AG04449 (cell line): ENCODE measurements at regions not wholly inside any gene's neighbourhood (a gene's known extent, or its start where the extent isn't known, plus 50 kb on each side); places are given as distances from the start of the nearest gene placed in this dataset.

Experiments used
- CTCF ChIA-PET: fragments of 350-600 bp; formaldehyde crosslinking; extraction: SDS; loops from one replicate; lab custom pipeline; 2021; ENCODE audit warnings: antibody characterized with exemption; lab: Yijun Ruan, JAX
- POLR2A ChIA-PET: fragments of 400-600, 350-600 bp; formaldehyde crosslinking; extraction: SDS; loops from one replicate; lab custom pipeline; 2020; ENCODE audit warnings: antibody characterized with exemption, inconsistent platforms; lab: Yijun Ruan, JAX
- DNase-seq: peaks from one replicate; pipeline ENCODE4 v3.0.0-alpha.2; 2010; ENCODE audit warnings: low read depth, low spot score
- H3K4me3 ChIP-seq: 2 replicates; pipeline ENCODE4 v1.5.1; 2011; ENCODE audit warnings: low read depth, mild to moderate bottlenecking, control low read depth, low read length
- TF ChIP-seq, protein P1 (sequence below): IDR thresholded peaks from one replicate; pipeline ENCODE4 v1.5.1; 2011; ENCODE audit warnings: mild to moderate bottlenecking, moderate library complexity, low read length, control low read depth, inconsistent platforms; ENCODE audit not compliant: insufficient read depth; ENCODE audit errors: missing control alignments

DNA sequence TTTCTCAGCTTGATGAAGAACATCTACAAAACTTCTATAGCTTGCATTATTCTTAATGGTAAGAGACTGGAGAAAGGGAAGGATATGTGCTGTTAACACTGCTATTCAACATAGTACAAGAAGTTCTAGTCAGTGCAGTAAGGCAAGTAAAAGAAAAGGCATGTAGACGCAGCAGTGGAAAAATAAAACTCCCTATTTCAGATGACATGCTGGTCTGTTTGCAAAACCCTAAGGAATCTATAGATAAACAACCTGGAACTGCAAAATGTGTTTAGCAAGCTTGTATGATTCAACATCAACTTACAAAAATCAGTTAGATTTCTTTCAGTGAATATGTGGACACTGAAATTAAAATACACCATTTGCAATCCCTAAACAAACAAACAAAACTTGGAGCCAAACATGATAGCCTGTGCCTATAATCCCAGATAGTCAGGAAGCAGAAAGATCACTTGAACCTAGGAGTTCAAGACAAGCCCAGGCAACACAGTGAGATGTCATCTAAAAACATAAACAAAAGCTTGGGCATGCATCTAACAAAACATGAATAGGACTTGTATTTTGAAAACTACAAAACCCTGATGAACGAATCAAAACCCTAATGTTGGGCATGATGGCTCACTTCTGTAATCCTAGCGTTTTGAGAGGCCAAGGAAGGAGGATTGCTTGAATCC, 293.6 kb upstream of the RGS6 start:
- H3K4me3 ChIP-seq: no peak overlapping the region
- ChIA-PET CTCF (interaction anchor here (1.4 to 1.8 kb wide), 2 partner anchors 15 to 114 kb away, joined by 3 to 5 read pairs; no protein-coding TSS in a partner anchor), POLR2A (interaction anchor here (0.7 kb wide), 1 partner anchor 94 kb away, joined by 3 read pairs; no protein-coding TSS in a partner anchor)
- peak; percentile 54 for DNase-seq
- TF ChIP-seq, protein P1, sequence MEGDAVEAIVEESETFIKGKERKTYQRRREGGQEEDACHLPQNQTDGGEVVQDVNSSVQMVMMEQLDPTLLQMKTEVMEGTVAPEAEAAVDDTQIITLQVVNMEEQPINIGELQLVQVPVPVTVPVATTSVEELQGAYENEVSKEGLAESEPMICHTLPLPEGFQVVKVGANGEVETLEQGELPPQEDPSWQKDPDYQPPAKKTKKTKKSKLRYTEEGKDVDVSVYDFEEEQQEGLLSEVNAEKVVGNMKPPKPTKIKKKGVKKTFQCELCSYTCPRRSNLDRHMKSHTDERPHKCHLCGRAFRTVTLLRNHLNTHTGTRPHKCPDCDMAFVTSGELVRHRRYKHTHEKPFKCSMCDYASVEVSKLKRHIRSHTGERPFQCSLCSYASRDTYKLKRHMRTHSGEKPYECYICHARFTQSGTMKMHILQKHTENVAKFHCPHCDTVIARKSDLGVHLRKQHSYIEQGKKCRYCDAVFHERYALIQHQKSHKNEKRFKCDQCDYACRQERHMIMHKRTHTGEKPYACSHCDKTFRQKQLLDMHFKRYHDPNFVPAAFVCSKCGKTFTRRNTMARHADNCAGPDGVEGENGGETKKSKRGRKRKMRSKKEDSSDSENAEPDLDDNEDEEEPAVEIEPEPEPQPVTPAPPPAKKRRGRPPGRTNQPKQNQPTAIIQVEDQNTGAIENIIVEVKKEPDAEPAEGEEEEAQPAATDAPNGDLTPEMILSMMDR: no peak

- H3K4me3 ChIP-seq: no peak overlapping the region
- TF ChIP-seq, protein P1: no peak
- DNase-seq: no peak
- POLR2A ChIA-PET: no interaction called here
- CTCF ChIA-PET: no interaction called here
These were observed 289.5 kb upstream of the RGS6 start for GRCh38 chr14:71642715-71643114.

- no peak overlapping the region for H3K4me3 ChIP-seq
- ChIA-PET POLR2A (no interaction called here), CTCF (no interaction called here)
- DNase-seq: peak; percentile 68
- TF ChIP-seq, protein P1: no peak
These were observed 286.6 kb upstream of the RGS6 start for GRCh38 chr14:71645656-71646055.

DNA sequence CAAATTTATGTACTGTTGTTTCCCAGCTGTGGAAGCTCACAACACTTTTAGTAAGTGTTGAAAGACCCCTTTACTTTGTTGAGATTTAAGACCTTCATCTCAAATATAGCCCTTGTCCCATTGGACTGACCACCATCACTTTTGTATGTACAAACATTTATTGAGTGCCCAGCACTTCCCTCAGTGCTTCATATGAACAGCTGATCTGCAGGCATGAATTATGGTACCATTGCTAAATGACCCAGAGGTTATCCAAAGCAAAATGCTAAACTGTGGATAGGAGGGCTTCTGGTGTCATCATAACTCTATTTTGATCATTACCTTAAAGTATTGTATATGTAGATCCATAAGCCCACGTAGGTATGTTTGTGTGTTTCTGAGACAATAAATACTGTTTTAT, 285.7 kb upstream of the RGS6 start:
- POLR2A ChIA-PET: no interaction called here
- no peak overlapping the region for H3K4me3 ChIP-seq
- CTCF ChIA-PET: no interaction called here
- no peak for DNase-seq
- TF ChIP-seq, protein P1: no peak

GRCh38 chr14:71647086-71647784, 285.0 kb upstream of the RGS6 start:
- no peak overlapping the region for H3K4me3 ChIP-seq
- ChIA-PET CTCF (no interaction called here), POLR2A (no interaction called here)
- TF ChIP-seq, protein P1: no peak
- no peak for DNase-seq

- ChIA-PET POLR2A (no interaction called here), CTCF (no interaction called here)
- TF ChIP-seq, protein P1: no peak
- no peak for DNase-seq
- no peak overlapping the region for H3K4me3 ChIP-seq
These were observed 283.5 kb upstream of the RGS6 start for GRCh38 chr14:71648725-71649124.
